Thoracic aorta (tissue), 2 donors: ENCODE measurements at regions not wholly inside any gene's neighbourhood (a gene's known extent, or its start where the extent isn't known, plus 50 kb on each side); places are given as distances from the start of the nearest gene placed in this dataset.

Source experiments
- ATAC-seq: fragments of 150-250 bp; one replicate; pipeline ENCODE4 v1.8.0; 2017; ENCODE audit warnings: low read depth; ENCODE audit not compliant: insufficient number of reproducible peaks, low FRiP score
- DNase-seq: peaks from one replicate; pipeline ENCODE4 v3.0.0-alpha.2; 2020; ENCODE audit warnings: low spot score
- H3K27ac ChIP-seq, 2 donors: fragments of 200-600 bp; sonication (generic); 1 replicate in 1 of 2; 2 replicates in 1 of 2; pipeline ENCODE4 v1.5.1; 2016; ENCODE audit warnings: mild to moderate bottlenecking in 2 of 2, moderate library complexity in 2 of 2
- H3K27me3 ChIP-seq: fragments of 200-600 bp; sonication (generic); replicated peaks from 2 replicates; pipeline ENCODE4 v1.6.0; 2016; ENCODE audit warnings: mild to moderate bottlenecking; ENCODE audit not compliant: insufficient read depth
- H3K36me3 ChIP-seq: fragments of 200-600 bp; sonication (generic); one replicate; pipeline ENCODE4 v1.5.1; 2016
- H3K4me1 ChIP-seq, 2 donors: fragments of 200-600 bp; sonication (generic); 1 replicate in 1 of 2; 2 replicates in 1 of 2; pipeline versions ENCODE4 v1.5.1 to v1.6.0; 2016; ENCODE audit warnings: low read depth in 2 of 2, mild to moderate bottlenecking in 1 of 2; ENCODE audit not compliant: control insufficient read depth in 1 of 2
- H3K4me3 ChIP-seq: fragments of 200-600 bp; sonication (generic); 2 replicates; pipeline ENCODE4 v1.5.1; 2016; ENCODE audit warnings: mild to moderate bottlenecking
- H3K9me3 ChIP-seq: fragments of 200-600 bp; sonication (generic); 2 replicates; pipeline ENCODE4 v1.5.1; 2016
- TF ChIP-seq, protein P1 (sequence below): fragments of 200-600 bp; sonication (generic); IDR thresholded peaks from one replicate; pipeline ENCODE4 v1.5.1; 2019; ENCODE audit warnings: antibody characterized with exemption

DNA sequence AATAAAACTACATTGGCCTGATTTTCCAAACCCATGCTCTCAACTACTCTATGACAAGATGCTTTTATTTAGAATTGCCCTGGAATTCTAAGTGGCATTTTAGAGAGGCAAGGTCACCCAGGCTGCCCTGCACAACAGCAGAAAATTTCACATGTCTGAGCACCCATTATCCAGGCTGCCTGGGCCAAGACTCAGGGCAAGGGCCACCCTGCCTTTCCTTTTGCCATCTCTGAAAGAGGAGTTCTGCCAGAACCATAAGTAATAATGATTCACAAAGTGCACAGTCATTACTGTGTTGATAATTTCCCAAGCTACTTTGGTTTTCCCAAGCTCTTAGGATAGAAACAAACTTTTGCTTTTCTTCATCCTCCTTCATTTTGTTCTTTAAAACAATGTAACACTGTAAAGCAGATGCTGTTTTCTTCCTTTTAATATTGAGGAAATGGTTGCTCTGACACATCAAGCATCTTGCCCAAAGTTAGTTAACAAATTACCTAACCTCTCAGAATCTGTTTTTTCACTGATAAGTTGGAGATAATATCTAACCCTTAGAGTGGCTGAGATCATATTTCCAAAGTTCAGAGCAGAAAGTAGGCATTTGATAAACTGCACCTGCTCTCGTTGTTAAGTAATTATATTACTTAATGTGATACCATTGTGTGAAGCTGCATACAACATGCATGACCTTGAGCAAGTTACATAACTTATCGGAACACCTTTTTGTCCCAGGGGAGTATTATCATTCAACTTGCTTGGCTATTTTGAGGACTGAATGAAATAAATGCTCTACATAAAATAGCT is 325.6 kb downstream of the PRELID2 start:
- Histone ChIP-seq H3K4me3 (no peak overlapping the region), H3K27me3 (no peaks in the 10 kb centered on the region), H3K4me1 (peaks cover 15 to 28% of the 10 kb centered on the region in 2 donors), H3K36me3 (peaks cover 3% of the 10 kb centered on the region), H3K9me3 (no peaks in the 10 kb centered on the region), H3K27ac (peak overlapping the region; percentile 19 to 59)
- TF ChIP-seq, protein P1, sequence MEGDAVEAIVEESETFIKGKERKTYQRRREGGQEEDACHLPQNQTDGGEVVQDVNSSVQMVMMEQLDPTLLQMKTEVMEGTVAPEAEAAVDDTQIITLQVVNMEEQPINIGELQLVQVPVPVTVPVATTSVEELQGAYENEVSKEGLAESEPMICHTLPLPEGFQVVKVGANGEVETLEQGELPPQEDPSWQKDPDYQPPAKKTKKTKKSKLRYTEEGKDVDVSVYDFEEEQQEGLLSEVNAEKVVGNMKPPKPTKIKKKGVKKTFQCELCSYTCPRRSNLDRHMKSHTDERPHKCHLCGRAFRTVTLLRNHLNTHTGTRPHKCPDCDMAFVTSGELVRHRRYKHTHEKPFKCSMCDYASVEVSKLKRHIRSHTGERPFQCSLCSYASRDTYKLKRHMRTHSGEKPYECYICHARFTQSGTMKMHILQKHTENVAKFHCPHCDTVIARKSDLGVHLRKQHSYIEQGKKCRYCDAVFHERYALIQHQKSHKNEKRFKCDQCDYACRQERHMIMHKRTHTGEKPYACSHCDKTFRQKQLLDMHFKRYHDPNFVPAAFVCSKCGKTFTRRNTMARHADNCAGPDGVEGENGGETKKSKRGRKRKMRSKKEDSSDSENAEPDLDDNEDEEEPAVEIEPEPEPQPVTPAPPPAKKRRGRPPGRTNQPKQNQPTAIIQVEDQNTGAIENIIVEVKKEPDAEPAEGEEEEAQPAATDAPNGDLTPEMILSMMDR: no peak
- ATAC-seq (no peak), DNase-seq (no peak)

DNA sequence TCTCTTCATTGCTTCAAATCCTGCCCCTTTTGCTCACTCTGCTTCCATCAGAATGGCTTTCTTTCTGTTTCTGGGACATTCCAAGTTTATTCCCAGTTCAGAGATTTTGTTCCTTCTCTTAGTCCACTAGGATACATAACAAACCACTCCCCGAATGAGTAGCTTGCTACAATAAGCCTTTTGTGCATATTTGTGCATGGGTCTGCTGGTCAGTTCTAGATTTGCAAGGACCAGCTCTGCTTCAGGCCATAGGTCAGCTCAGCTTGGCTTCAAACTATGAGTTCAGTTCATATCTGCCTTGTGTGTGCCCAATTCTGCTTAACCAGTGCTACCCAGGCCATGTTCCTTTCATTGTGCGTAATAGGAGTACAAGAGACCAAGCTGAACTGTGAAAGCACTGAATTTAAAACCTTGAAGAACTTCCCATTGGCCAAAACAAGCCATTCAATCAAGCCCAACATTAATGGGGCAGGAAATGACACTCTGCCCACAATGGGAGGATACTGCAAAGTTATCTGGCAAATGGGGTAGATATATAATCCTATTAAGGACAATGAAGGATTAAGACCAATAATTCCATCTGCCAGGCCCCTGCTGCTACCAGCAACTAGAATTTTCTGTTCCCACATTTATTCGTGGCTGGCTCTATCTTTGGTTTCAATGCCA is 328.8 kb downstream of the PRELID2 start:
- Histone ChIP-seq H3K4me3 (no peak overlapping the region), H3K36me3 (no peaks in the 10 kb centered on the region), H3K27me3 (no peaks in the 10 kb centered on the region), H3K27ac (no peak overlapping the region), H3K9me3 (no peaks in the 10 kb centered on the region), H3K4me1 (peaks cover 15 to 27% of the 10 kb centered on the region in 2 donors)
- TF ChIP-seq, protein P1: no peak
- DNase-seq (no peak), ATAC-seq (no peak)

DNA sequence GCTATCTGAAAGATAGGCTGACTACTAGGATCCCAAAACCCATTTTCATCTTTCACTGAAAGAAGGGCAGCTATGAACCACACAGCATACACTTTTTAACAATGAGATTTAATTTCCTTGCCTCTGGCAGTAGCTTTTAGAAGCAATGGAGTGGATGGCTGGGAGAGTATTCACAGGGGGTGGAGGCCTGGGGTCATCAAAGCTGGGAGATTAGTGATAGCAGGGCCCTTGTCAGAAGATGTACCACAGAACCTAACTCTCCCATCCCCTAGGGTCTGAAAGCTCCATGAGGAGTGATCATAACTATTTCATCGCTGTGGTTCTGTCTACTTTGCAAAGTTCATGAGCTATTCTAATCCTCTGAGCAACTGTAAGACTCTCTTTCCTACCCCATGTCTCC is 332.2 kb downstream of the PRELID2 start:
- ATAC-seq: no peak
- Histone ChIP-seq H3K4me3 (no peak overlapping the region), H3K36me3 (no peaks in the 10 kb centered on the region)

DNA sequence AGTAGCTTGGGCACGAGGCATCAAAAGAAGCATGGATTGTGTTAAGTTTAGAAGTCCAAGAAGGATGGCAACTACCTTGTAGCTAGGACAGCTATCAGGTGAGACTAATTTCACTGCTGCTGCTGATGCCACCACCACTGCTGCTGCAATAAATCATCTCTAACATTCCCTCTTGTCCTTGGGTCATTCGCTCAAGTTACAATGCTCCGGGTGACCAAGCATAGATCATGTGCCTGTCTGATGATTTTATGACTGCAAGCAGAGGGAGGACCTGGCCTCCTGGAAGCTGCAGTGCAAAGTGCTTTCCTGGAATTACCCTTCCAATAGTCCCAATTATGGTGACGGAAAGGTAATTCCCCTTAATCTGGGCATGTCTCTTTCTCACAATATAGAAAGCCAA is 334.4 kb downstream of the PRELID2 start:
- Histone ChIP-seq H3K9me3 (no peaks in the 10 kb centered on the region), H3K4me3 (no peak overlapping the region), H3K27me3 (no peaks in the 10 kb centered on the region), H3K27ac (no peak overlapping the region), H3K4me1 (peaks cover 6 to 11% of the 10 kb centered on the region in 2 donors), H3K36me3 (no peaks in the 10 kb centered on the region)
- TF ChIP-seq, protein P1: no peak
- no peak for DNase-seq
- ATAC-seq: no peak

More for the DNA sequence above, 332.2 kb downstream of the PRELID2 start:
- DNase-seq: no peak
- H3K27ac ChIP-seq: no peak overlapping the region
- H3K4me1 ChIP-seq: no peaks in the 10 kb centered on the region
- TF ChIP-seq, protein P1: no peak
- H3K9me3 ChIP-seq: no peaks in the 10 kb centered on the region
- no peaks in the 10 kb centered on the region for H3K27me3 ChIP-seq

DNA sequence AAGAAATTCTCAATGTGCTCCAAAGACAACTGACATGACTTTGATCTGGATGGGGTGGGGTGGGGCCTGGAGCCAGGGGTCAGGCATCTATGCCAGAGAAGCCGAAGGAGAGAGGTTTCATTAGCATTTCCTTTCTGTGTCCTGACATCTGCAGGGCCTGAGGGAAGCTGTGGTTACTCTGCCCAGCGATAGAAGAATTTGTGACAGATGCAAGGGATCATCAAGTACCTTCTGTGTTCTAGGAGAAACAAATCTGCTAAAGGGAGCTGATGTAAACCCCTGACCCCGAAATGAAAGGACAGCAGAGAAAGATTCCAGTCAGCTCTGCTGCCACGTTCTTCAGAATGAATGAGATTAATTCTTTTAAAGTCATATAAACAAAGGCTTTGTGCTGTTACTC is 335.7 kb downstream of the PRELID2 start:
- Histone ChIP-seq H3K9me3 (no peaks in the 10 kb centered on the region), H3K36me3 (no peaks in the 10 kb centered on the region), H3K27ac (no peak overlapping the region), H3K27me3 (no peaks in the 10 kb centered on the region), H3K4me3 (no peak overlapping the region), H3K4me1 (peaks cover 6 to 23% of the 10 kb centered on the region in 2 donors)
- DNase-seq (no peak), ATAC-seq (no peak)
- TF ChIP-seq, protein P1: no peak
